ENCODE measurements at regions not wholly inside any gene's neighbourhood (a gene's known extent, or its start where the extent isn't known, plus 50 kb on each side); places are given as distances from the start of the nearest gene placed in this dataset.

DNA sequence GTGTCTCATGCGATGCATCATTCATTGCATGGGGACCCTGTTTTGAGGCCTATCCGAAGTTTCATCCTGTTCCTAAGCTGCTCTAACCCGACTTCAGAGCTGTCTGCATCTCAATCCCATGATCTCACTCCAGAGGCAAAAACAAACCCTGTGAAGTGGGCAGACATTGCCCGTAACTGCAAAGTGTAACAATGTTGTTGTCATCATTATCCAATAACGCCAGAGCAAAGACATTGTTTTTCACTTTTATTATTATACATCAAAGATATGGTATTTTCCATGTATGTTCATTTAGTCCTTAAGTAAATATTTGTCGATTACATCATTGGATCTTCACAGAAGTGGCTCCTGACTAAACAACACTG is 246.7 kb downstream of the KLF6 start:
- TF ChIP-seq EZH2phosphoT487 (IDR thresholded peaks at IDR 0.05): no peak
- no peak for TF ChIP-seq EZH2 (IDR thresholded peaks at IDR 0.05)
- TF ChIP-seq, protein P1, sequence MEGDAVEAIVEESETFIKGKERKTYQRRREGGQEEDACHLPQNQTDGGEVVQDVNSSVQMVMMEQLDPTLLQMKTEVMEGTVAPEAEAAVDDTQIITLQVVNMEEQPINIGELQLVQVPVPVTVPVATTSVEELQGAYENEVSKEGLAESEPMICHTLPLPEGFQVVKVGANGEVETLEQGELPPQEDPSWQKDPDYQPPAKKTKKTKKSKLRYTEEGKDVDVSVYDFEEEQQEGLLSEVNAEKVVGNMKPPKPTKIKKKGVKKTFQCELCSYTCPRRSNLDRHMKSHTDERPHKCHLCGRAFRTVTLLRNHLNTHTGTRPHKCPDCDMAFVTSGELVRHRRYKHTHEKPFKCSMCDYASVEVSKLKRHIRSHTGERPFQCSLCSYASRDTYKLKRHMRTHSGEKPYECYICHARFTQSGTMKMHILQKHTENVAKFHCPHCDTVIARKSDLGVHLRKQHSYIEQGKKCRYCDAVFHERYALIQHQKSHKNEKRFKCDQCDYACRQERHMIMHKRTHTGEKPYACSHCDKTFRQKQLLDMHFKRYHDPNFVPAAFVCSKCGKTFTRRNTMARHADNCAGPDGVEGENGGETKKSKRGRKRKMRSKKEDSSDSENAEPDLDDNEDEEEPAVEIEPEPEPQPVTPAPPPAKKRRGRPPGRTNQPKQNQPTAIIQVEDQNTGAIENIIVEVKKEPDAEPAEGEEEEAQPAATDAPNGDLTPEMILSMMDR (IDR thresholded peaks at IDR 0.05): no peak

Measured in neural progenitor cell (in vitro differentiated cells).